Caki2 (cell line): ENCODE measurements at regions not wholly inside any gene's neighbourhood (a gene's known extent, or its start where the extent isn't known, plus 50 kb on each side); places are given as distances from the start of the nearest gene placed in this dataset.

Experiments
- DNase-seq: peaks from one replicate; pipeline ENCODE4 v3.0.0-alpha.2; 2015; ENCODE audit warnings: low read depth
- in situ Hi-C: cut with HindIII; loops from 2 replicates; pipeline ENCODE4 v1.10.0; 2016; ENCODE audit warnings: low sequenced_read_pairs, low pct_unique_long_range_greater_than_20kb, mixed read lengths

- in situ Hi-C loops: no loop called here
- DNase-seq: no peak
Observed at GRCh38 chr16:80489173-80489572, 51.6 kb upstream of the DYNLRB2 start.

- in situ Hi-C loops: no loop called here
- DNase-seq: no peak
Observed at GRCh38 chr16:80488167-80488566, 52.6 kb upstream of the DYNLRB2 start.

GRCh38 chr16:80480664-80481063 lies 60.1 kb upstream of the DYNLRB2 start:
- DNase-seq: no peak
- in situ Hi-C loops: no loop called here

GRCh38 chr16:80477838-80478237 lies 63.0 kb upstream of the DYNLRB2 start:
- in situ Hi-C loops: no loop called here
- DNase-seq: no peak

- in situ Hi-C loops: no loop called here
- no peak for DNase-seq
Observed at GRCh38 chr16:80468029-80468428, 72.8 kb upstream of the DYNLRB2 start.

GRCh38 chr16:80466024-80466987 lies 74.5 kb upstream of the DYNLRB2 start:
- DNase-seq: peak; percentile 60
- in situ Hi-C loops: no loop called here

GRCh38 chr16:80463751-80464495 lies 76.9 kb upstream of the DYNLRB2 start:
- peak; percentile 87 for DNase-seq
- in situ Hi-C loops: no loop called here

- peak; percentile 89 for DNase-seq
- in situ Hi-C loops: no loop called here
Observed at GRCh38 chr16:80463326-80463725, 77.5 kb upstream of the DYNLRB2 start.

GRCh38 chr16:80462917-80463316 lies 77.9 kb upstream of the DYNLRB2 start:
- in situ Hi-C loops: no loop called here
- DNase-seq: no peak

- in situ Hi-C loops: no loop called here
Observed at GRCh38 chr16:80460988-80461387, 79.8 kb upstream of the DYNLRB2 start.

GRCh38 chr16:80459966-80460365 lies 80.8 kb upstream of the DYNLRB2 start:
- in situ Hi-C loops: no loop called here
- DNase-seq: no peak

More at GRCh38 chr16:80460988-80461387, 79.8 kb upstream of the DYNLRB2 start:
- DNase-seq: no peak

- in situ Hi-C loops: no loop called here
- DNase-seq: no peak
Observed at GRCh38 chr16:80459331-80459777, 81.4 kb upstream of the DYNLRB2 start.

GRCh38 chr16:80457871-80458270 lies 82.9 kb upstream of the DYNLRB2 start:
- in situ Hi-C loops: no loop called here
- peak; percentile 74 for DNase-seq

GRCh38 chr16:80454802-80455201 lies 86.0 kb upstream of the DYNLRB2 start:
- in situ Hi-C loops: no loop called here

GRCh38 chr16:80449392-80449791 lies 91.4 kb upstream of the DYNLRB2 start:
- DNase-seq: no peak
- in situ Hi-C loops: no loop called here

More at GRCh38 chr16:80454802-80455201, 86.0 kb upstream of the DYNLRB2 start:
- no peak for DNase-seq

- in situ Hi-C loops: no loop called here
- no peak for DNase-seq
Observed at GRCh38 chr16:80447241-80447640, 93.6 kb upstream of the DYNLRB2 start.

- DNase-seq: no peak
- in situ Hi-C loops: no loop called here
Observed at GRCh38 chr16:80442779-80443178, 98.0 kb upstream of the DYNLRB2 start.

GRCh38 chr16:80441935-80442334 lies 98.9 kb upstream of the DYNLRB2 start:
- in situ Hi-C loops: no loop called here
- no peak for DNase-seq

GRCh38 chr16:80440667-80441066 lies 100.1 kb upstream of the DYNLRB2 start:
- in situ Hi-C loops: no loop called here
- DNase-seq: no peak
